ENCODE measurements at regions not wholly inside any gene's neighbourhood (a gene's known extent, or its start where the extent isn't known, plus 50 kb on each side); places are given as distances from the start of the nearest gene placed in this dataset.

GRCh38 chr11:134509381-134510232 lies 97.6 kb upstream of the B3GAT1 start:
- no peak for TF ChIP-seq CTCF (IDR thresholded peaks at IDR 0.05)
- TF ChIP-seq POLR2A (IDR thresholded peaks at IDR 0.05): no peak

Data from thyroid gland (tissue), 4 donors.